GM18519 (cell line): ENCODE measurements at regions not wholly inside any gene's neighbourhood (a gene's known extent, or its start where the extent isn't known, plus 50 kb on each side); places are given as distances from the start of the nearest gene placed in this dataset.

ENCODE experiments used
- ATAC-seq: cut with Tn5 transposase; IDR thresholded peaks from one replicate; pipeline ENCODE4 v1.9.1; 2021; ENCODE audit warnings: mild to moderate bottlenecking, moderate library complexity; ENCODE audit not compliant: unreplicated experiment, low FRiP score

GRCh38 chr5:147160902-147161700, 73.7 kb upstream of the STK32A start:
- no peak for ATAC-seq

GRCh38 chr5:147162740-147163139, 72.1 kb upstream of the STK32A start:
- ATAC-seq, result no peak

- no peak for ATAC-seq
These were observed 67.3 kb upstream of the STK32A start for GRCh38 chr5:147167529-147167928.

GRCh38 chr5:147168578-147169327, 66.1 kb upstream of the STK32A start:
- no peak for ATAC-seq

GRCh38 chr5:147169399-147169798, 65.4 kb upstream of the STK32A start:
- no peak for ATAC-seq

GRCh38 chr5:147169901-147170300, 64.9 kb upstream of the STK32A start:
- ATAC-seq, result no peak

GRCh38 chr5:147170603-147171002, 64.2 kb upstream of the STK32A start:
- no peak for ATAC-seq

GRCh38 chr5:147174671-147175265, 60.1 kb upstream of the STK32A start:
- no peak for ATAC-seq

GRCh38 chr5:147175516-147176097, 59.2 kb upstream of the STK32A start:
- ATAC-seq, result no peak

GRCh38 chr5:147176422-147176821, 58.4 kb upstream of the STK32A start:
- no peak for ATAC-seq

GRCh38 chr5:147177125-147177840, 57.5 kb upstream of the STK32A start:
- no peak for ATAC-seq

- ATAC-seq, result no peak
These were observed 55.2 kb upstream of the STK32A start for GRCh38 chr5:147179562-147180147.

GRCh38 chr5:147180751-147181150, 54.1 kb upstream of the STK32A start:
- no peak for ATAC-seq
